ENCODE measurements at regions not wholly inside any gene's neighbourhood (a gene's known extent, or its start where the extent isn't known, plus 50 kb on each side); places are given as distances from the start of the nearest gene placed in this dataset.

GRCh38 chr2:128379021-128380015 is 60.6 kb upstream of the HS6ST1 start:
- Histone ChIP-seq H3K9me3 (no peaks in the 10 kb centered on the region), H3K4me1 (ENCODE audit: control insufficient read depth in 1 of 2, insufficient read depth in 1 of 2, low read depth in 1 of 2, low read length in 1 of 2) (no peaks in the 10 kb centered on the region), H3K27me3 (no peaks in the 10 kb centered on the region), H3K27ac (no peak overlapping the region), H3K4me3 (ENCODE audit: low read depth in 1 of 2, low read length in 1 of 2) (no peak overlapping the region), H3K36me3 (no peaks in the 10 kb centered on the region)
- TF ChIP-seq CTCF (IDR thresholded peaks at IDR 0.05) = no peak

GRCh38 chr2:128380061-128380889 is 61.6 kb upstream of the HS6ST1 start:
- Histone ChIP-seq H3K4me1 (ENCODE audit: control insufficient read depth in 1 of 2, insufficient read depth in 1 of 2, low read depth in 1 of 2, low read length in 1 of 2) (no peaks in the 10 kb centered on the region), H3K27ac (no peak overlapping the region), H3K9me3 (no peaks in the 10 kb centered on the region), H3K4me3 (ENCODE audit: low read depth in 1 of 2, low read length in 1 of 2) (no peak overlapping the region), H3K27me3 (no peaks in the 10 kb centered on the region), H3K36me3 (no peaks in the 10 kb centered on the region)
- no peak for TF ChIP-seq CTCF (IDR thresholded peaks at IDR 0.05)

- no peaks in the 10 kb centered on the region for H3K36me3 ChIP-seq
- no peaks in the 10 kb centered on the region for H3K9me3 ChIP-seq
- H3K4me1 ChIP-seq (ENCODE audit: control insufficient read depth in 1 of 2, insufficient read depth in 1 of 2, low read depth in 1 of 2, low read length in 1 of 2) = no peaks in the 10 kb centered on the region
- no peak for TF ChIP-seq CTCF (IDR thresholded peaks at IDR 0.05)
- H3K27ac ChIP-seq = no peak overlapping the region
- H3K4me3 ChIP-seq (ENCODE audit: low read depth in 1 of 2, low read length in 1 of 2) = no peak overlapping the region
- no peaks in the 10 kb centered on the region for H3K27me3 ChIP-seq
These were observed 62.6 kb upstream of the HS6ST1 start for GRCh38 chr2:128380961-128381938.

- Histone ChIP-seq H3K27me3 (no peaks in the 10 kb centered on the region), H3K36me3 (no peaks in the 10 kb centered on the region), H3K4me1 (ENCODE audit: control insufficient read depth in 1 of 2, insufficient read depth in 1 of 2, low read depth in 1 of 2, low read length in 1 of 2) (no peaks in the 10 kb centered on the region), H3K4me3 (ENCODE audit: low read depth in 1 of 2, low read length in 1 of 2) (no peak overlapping the region), H3K9me3 (no peaks in the 10 kb centered on the region), H3K27ac (no peak overlapping the region)
- TF ChIP-seq CTCF (IDR thresholded peaks at IDR 0.05) = no peak
These were observed 65.8 kb upstream of the HS6ST1 start for GRCh38 chr2:128384446-128384845.

GRCh38 chr2:128384956-128385355 is 66.3 kb upstream of the HS6ST1 start:
- no peaks in the 10 kb centered on the region for H3K27me3 ChIP-seq
- H3K27ac ChIP-seq = no peak overlapping the region
- no peaks in the 10 kb centered on the region for H3K9me3 ChIP-seq
- H3K4me1 ChIP-seq (ENCODE audit: control insufficient read depth in 1 of 2, insufficient read depth in 1 of 2, low read depth in 1 of 2, low read length in 1 of 2) = no peaks in the 10 kb centered on the region
- H3K4me3 ChIP-seq (ENCODE audit: low read depth in 1 of 2, low read length in 1 of 2) = no peak overlapping the region
- H3K36me3 ChIP-seq = no peaks in the 10 kb centered on the region
- TF ChIP-seq CTCF (IDR thresholded peaks at IDR 0.05) = no peak
